C4-2B (cell line): ENCODE measurements at regions not wholly inside any gene's neighbourhood (a gene's known extent, or its start where the extent isn't known, plus 50 kb on each side); places are given as distances from the start of the nearest gene placed in this dataset.

Experiments used
- H3K27ac ChIP-seq: fragments of 450-650 bp; 2 replicates; pipeline ENCODE4 v1.5.1; 2017
- ZFX ChIP-seq: fragments of 450-650 bp; IDR thresholded peaks from 2 replicates; pipeline ENCODE4 v1.6.1; 2017
- TF ChIP-seq, protein P1 (sequence below): fragments of 450-650 bp; conservative IDR thresholded peaks from 2 replicates; pipeline ENCODE4 v1.5.1; 2017; ENCODE audit warnings: mild to moderate bottlenecking

DNA sequence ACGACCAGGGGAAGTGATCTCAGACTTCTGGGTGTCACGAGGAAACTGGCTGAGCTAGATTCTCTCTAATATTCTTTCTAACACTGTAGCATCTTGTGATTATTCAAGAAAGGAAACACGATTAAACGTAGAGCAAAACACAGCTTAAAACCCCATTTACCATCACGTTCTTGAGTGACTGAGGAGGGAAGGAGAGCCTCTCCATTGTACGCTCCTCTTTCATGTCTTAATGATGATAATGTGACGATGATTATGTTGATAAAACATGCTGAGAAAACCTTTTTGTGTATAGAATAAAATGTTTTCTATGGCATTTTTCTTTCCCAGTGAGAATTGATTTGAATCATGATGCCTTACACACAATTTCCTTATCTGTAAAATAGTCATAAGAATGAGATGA, 705.6 kb upstream of the ID2 start:
- no peak overlapping the region for H3K27ac ChIP-seq
- TF ChIP-seq ZFX: no peak
- TF ChIP-seq, protein P1, sequence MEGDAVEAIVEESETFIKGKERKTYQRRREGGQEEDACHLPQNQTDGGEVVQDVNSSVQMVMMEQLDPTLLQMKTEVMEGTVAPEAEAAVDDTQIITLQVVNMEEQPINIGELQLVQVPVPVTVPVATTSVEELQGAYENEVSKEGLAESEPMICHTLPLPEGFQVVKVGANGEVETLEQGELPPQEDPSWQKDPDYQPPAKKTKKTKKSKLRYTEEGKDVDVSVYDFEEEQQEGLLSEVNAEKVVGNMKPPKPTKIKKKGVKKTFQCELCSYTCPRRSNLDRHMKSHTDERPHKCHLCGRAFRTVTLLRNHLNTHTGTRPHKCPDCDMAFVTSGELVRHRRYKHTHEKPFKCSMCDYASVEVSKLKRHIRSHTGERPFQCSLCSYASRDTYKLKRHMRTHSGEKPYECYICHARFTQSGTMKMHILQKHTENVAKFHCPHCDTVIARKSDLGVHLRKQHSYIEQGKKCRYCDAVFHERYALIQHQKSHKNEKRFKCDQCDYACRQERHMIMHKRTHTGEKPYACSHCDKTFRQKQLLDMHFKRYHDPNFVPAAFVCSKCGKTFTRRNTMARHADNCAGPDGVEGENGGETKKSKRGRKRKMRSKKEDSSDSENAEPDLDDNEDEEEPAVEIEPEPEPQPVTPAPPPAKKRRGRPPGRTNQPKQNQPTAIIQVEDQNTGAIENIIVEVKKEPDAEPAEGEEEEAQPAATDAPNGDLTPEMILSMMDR: no peak

DNA sequence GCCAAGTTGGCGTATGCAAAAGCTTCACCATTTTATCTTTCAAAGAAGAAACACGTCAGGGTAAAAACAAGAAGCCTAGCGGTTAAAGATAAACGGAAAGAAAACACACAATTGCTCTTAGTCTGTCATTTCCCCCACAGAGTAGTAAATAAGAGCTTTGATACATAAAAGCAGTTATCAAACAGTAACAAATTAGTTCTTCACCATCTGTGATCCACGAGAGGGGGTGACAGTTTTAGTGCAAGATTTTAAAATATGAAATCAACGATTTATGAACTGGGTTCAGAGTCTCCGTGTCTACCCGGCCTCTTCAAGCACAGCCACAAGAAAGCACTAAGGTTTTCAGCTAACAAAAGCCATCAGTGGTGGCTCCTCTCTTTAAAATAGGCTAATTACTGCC, 703.9 kb upstream of the ID2 start:
- TF ChIP-seq, protein P1: no peak
- no peak for TF ChIP-seq ZFX
- no peak overlapping the region for H3K27ac ChIP-seq

DNA sequence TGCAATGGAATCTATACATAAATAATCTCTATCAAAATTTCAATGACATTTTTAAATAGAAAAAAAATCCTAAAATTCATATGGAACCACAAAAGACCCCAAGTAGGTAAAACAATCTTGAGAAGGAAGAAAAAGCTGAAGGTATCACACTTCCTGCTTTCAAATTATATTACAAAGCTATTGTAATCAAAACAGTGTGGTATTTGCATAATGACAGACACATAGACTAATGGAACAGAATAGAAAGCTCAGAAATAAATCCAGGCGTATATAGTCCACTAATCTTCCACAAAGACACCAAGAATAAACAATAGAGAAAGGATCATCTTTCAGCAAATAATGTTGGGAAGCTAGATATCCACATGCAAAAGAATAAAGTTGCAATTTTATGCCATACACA, 699.8 kb upstream of the ID2 start:
- H3K27ac ChIP-seq: no peak overlapping the region
- TF ChIP-seq, protein P1: no peak
- no peak for TF ChIP-seq ZFX

DNA sequence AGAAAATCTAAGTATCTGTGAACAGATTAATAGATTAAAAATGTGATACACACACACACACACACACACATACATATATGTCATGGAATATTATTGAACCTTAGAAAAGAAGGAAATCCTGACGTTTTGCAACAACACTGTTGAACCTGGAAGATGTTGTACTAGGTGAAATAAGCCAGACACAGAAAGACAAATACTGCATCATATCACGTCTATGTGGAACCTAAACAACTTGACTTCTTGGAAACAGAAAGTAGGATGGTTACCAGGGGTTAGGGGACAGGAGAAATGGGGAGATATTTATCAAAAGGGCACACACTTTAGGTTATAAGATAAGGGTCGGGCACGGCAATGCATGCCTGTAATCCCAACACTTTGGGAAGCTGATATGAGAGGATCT, 698.4 kb upstream of the ID2 start:
- no peak for TF ChIP-seq ZFX
- TF ChIP-seq, protein P1: no peak
- no peak overlapping the region for H3K27ac ChIP-seq

DNA sequence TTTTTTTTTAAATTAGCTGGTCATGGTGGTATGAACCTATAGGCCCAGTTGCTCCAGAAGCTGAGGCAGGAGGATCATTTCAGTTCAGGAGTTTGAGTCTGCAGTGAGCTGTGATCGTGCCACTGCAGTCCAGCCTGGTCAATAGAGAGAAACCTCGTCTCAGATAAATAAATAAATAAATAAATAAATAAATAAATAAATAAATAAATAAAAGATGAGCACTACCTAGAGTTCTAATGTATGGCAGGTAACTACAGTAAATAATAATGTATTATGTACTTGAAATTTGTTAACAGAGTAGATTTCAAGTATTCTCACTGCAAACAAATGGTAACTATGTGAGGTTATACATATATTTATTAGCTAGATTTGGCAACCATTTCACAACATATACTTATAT, 697.9 kb upstream of the ID2 start:
- TF ChIP-seq, protein P1: no peak
- no peak for TF ChIP-seq ZFX
- H3K27ac ChIP-seq: no peak overlapping the region

DNA sequence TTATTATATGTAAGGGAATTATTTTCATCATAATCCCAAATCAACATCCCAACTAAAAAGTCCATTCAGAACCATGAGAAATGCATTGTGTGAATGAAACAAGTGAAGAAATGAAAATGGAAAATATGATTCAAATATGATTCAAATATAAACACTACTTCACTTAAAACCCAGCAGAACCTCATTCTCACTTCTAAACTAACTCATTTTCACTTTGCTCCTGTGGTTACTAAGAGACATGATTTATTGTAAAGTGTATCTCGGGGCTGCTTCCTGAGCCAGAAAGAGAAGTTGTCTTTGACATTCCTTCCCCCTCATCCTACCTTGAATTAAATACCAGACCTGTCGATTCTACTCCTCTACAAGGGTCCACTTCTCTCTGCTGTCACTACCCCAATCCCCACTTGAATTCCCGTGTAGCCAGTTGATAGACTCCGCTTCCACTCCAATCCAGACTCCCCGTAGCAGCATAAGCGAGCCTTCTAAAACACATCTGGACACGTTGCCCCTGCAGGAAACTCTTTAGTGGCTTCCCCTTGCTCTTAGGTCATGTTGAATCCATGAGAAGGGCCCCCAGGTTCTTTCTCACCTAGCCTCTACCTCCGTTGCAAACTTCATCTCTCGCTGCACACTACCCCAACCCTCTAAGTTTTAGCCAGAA, 697.0 kb upstream of the ID2 start:
- no peak for TF ChIP-seq ZFX
- TF ChIP-seq, protein P1: no peak
- H3K27ac ChIP-seq: no peak overlapping the region

DNA sequence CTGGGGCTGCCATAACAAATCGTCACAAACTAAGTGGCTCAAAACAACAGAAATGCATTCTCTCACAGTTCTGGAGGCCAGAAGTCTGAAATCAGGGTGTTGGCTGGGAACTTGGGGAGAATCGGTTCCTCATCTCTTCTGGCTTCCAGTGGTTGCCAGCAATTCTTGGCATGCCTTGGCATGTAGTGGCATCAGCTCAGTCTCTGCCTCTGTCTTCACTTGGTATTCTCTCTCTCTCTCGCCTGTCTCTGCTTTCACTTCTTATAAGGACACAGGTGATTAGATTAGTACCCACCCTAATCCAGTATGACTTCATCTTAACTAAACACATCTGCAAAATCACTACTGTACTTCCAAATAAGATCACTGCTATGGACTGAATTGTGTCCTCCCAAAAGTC, 695.4 kb upstream of the ID2 start:
- no peak overlapping the region for H3K27ac ChIP-seq
- TF ChIP-seq, protein P1: no peak
- TF ChIP-seq ZFX: no peak
